Pancreas (tissue), 10 donors: ENCODE measurements at regions not wholly inside any gene's neighbourhood (a gene's known extent, or its start where the extent isn't known, plus 50 kb on each side); places are given as distances from the start of the nearest gene placed in this dataset.

Experiments used
- ATAC-seq, 4 donors: fragments of 200-7000 bp; cut with Tn5 transposase; one replicate each; pipeline versions ENCODE4 v1.8.0 to v1.9.1; 2020; ENCODE audit warnings: mild to moderate bottlenecking in 4 of 4, moderate library complexity in 4 of 4
- DNase-seq, 6 donors: peaks; one replicate each; pipeline ENCODE4 v3.0.0-alpha.2; 2020
- FAIRE-seq: peaks from 2 replicates; lab custom pipeline; 2012; peaks lifted over from hg19 to GRCh38; lab: Jason Lieb, UNC
- H3K27ac ChIP-seq, 4 donors: fragments of 200-600 bp; sonication (generic); 1 replicate in 3 of 4; 2 replicates in 1 of 4; pipeline versions ENCODE4 v1.5.0 to v1.8.0; 2020
- H3K27me3 ChIP-seq, 4 donors: fragments of 200-600 bp; one replicate each; pipeline ENCODE4 v1.8.0; 2021
- H3K36me3 ChIP-seq, 3 donors: fragments of 200-600 bp; sonication (generic) in 1 of 3; one replicate each; pipeline versions ENCODE4 v1.5.0 to v1.8.0; 2020 to 2021
- H3K4me1 ChIP-seq, 3 donors: fragments of 200-600 bp; one replicate each; pipeline ENCODE4 v1.8.0; 2021
- H3K4me3 ChIP-seq, 4 donors: fragments of 200-600 bp; sonication (generic) in 2 of 4; one replicate each; pipeline versions ENCODE4 v1.5.0 to v1.8.0; 2020 to 2021
- H3K9me3 ChIP-seq, 4 donors: fragments of 200-600 bp; one replicate each; pipeline ENCODE4 v1.8.0; 2021
- WGBS, 2 donors: extraction: QIAGEN DNeasy Blood & Tissue Kit; methylation state at CpG; one replicate each; pipeline ENCODE4 v1.1.7; 2013; 5-methylcytosine and 5-hydroxymethylcytosine counted together
- intact Hi-C, 3 donors: fragments of 100-400 bp; cut with DNase I; formaldehyde crosslinking; loops; one replicate each; pipeline versions ENCODE4 v1.11.1 to v1.14.2; 2022
- TF ChIP-seq, protein P1 (sequence below), 4 donors: fragments of 200-600 bp; sonication (generic) in 3 of 4; IDR thresholded peaks; one replicate each; pipeline versions ENCODE4 v1.5.0 to v1.8.0; 2021; ENCODE audit warnings: antibody characterized with exemption in 4 of 4
- donor health status: healthy with polysubstance abuse.
- donor health status: DM: no; HTN: no; CAD: no; lungs with moderate emphysema.
- donor health status: DM: no; HTN: no; CAD: no.
- donor health status: control.
- donor health status: control.
- donor health status: Bipolar disorder and iron deficiency.
- donor health status: DM: yes; HTN: yes; CAD: no.
- donor health status: DM: no; HTN: no; CAD: no.
- donor health status: DM: no; HTN: no; CAD: no.
- donor health status: DM: yes; HTN: yes; CAD: no.

DNA sequence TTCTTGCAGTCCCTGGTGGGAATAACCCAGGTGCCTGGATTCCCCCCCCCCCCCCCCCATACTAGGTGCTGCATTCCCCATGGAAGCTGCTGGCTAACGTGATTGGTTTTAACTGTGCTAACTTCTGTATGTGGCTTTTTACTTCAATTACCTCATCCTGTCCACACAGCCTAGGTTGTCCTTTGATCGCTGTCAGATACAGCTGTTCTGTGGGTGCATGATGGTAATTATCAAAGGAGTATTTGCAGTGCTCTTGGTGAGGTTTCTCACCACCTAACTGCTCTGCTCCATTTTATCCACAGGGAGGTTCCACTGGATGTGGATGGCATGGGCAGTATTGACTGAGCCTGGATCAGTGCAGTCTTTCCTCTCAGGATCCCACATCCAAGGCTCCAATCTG lies 93.0 kb downstream of the ZNF518B start:
- 55 to 62% methylated on average over 2 of the region's 2 CpGs for WGBS, 2 donors
- intact Hi-C loops = no loop called here
- no peak overlapping the region for H3K4me3 ChIP-seq
- DNase-seq (no peak), FAIRE-seq (no peak), ATAC-seq (no peak)
- no peaks in the 10 kb centered on the region for H3K9me3 ChIP-seq
- TF ChIP-seq, protein P1, sequence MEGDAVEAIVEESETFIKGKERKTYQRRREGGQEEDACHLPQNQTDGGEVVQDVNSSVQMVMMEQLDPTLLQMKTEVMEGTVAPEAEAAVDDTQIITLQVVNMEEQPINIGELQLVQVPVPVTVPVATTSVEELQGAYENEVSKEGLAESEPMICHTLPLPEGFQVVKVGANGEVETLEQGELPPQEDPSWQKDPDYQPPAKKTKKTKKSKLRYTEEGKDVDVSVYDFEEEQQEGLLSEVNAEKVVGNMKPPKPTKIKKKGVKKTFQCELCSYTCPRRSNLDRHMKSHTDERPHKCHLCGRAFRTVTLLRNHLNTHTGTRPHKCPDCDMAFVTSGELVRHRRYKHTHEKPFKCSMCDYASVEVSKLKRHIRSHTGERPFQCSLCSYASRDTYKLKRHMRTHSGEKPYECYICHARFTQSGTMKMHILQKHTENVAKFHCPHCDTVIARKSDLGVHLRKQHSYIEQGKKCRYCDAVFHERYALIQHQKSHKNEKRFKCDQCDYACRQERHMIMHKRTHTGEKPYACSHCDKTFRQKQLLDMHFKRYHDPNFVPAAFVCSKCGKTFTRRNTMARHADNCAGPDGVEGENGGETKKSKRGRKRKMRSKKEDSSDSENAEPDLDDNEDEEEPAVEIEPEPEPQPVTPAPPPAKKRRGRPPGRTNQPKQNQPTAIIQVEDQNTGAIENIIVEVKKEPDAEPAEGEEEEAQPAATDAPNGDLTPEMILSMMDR (IDR thresholded peaks at IDR 0.05) = no peak
- H3K27ac ChIP-seq = no peak overlapping the region
- H3K36me3 ChIP-seq = no peaks in the 10 kb centered on the region
- H3K4me1 ChIP-seq = no peaks in the 10 kb centered on the region
- H3K27me3 ChIP-seq = no peaks in the 10 kb centered on the region

DNA sequence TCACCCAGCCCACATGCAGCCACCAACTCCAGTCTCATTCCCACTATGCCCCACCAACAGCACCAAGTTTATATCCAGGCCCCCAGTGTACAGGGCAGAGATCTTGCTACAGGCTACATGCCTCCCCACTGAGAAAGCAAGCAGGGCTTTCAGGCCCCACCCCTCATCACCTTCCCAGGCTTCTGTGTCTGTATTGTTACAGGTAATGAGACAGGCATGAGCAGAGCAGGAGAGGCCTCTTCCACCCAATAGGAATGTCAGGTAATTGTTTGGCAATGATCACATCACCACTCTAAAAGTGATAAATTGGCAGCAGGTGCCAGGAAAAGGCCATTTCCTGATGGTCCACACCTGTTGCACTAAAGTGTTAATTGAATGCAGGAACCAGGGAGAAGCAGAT lies 102.5 kb downstream of the ZNF518B start:
- DNase-seq = no peak
- no peak overlapping the region for H3K27ac ChIP-seq
- no peaks in the 10 kb centered on the region for H3K4me1 ChIP-seq
- no peaks in the 10 kb centered on the region for H3K36me3 ChIP-seq
- intact Hi-C loops = no loop called here
- TF ChIP-seq, protein P1 (IDR thresholded peaks at IDR 0.05) = no peak
- no peaks in the 10 kb centered on the region for H3K27me3 ChIP-seq
- FAIRE-seq = no peak
- H3K4me3 ChIP-seq = no peak overlapping the region
- no peaks in the 10 kb centered on the region for H3K9me3 ChIP-seq
- no peak for ATAC-seq

DNA sequence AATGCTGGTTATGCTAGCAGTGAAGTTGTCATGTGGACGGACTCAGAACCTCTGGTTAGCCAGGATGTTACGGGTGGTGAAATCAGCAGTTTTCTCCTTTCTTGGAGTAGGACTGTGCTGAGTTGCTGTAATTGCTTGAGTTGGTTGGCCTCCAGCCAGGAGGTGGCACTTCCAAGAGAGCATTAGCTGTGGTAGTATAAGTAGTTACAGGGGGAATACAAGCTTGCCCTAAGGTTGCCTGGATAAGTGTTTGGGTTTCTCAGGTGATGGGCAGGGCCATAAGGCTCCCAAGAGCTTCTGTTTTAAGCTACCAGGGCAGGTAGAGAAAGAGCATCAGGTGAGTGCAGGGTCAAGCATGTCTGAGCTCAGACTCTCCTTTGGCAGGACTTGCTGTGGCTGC lies 103.0 kb downstream of the ZNF518B start:
- WGBS, 2 donors = 74 to 86% methylated on average over 2 of the region's 2 CpGs
- DNase-seq = no peak
- no peaks in the 10 kb centered on the region for H3K27me3 ChIP-seq
- H3K4me3 ChIP-seq = no peak overlapping the region
- intact Hi-C loops = no loop called here
- TF ChIP-seq, protein P1 (IDR thresholded peaks at IDR 0.05) = no peak
- no peaks in the 10 kb centered on the region for H3K9me3 ChIP-seq
- H3K27ac ChIP-seq = no peak overlapping the region
- FAIRE-seq = no peak
- no peaks in the 10 kb centered on the region for H3K4me1 ChIP-seq
- ATAC-seq = no peak
- no peaks in the 10 kb centered on the region for H3K36me3 ChIP-seq

DNA sequence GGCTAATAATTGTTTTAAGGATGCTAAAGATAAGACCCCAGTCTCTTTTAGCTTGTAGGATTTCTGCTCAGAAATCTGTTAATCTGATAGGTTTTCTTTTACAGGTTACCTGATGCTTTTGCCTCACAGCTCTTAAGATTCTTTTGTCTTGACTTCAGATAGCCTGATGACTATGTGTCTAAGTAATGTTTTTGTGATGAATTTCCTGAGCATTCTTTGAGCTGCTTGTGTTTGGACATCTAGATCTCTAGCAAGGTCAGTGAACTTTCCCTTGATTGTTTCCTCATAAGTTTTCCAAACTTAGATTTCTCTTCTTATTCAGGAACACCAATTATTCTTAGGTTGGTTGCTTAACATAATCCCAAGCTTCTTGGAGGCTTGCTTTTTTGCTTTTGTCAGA lies 104.1 kb downstream of the ZNF518B start:
- TF ChIP-seq, protein P1 (IDR thresholded peaks at IDR 0.05) = no peak
- H3K9me3 ChIP-seq = no peaks in the 10 kb centered on the region
- H3K27me3 ChIP-seq = no peaks in the 10 kb centered on the region
- FAIRE-seq = no peak
- no peak overlapping the region for H3K27ac ChIP-seq
- no peaks in the 10 kb centered on the region for H3K36me3 ChIP-seq
- no peak for ATAC-seq
- H3K4me1 ChIP-seq = no peaks in the 10 kb centered on the region
- no peak overlapping the region for H3K4me3 ChIP-seq
- no peak for DNase-seq
- intact Hi-C loops = no loop called here

DNA sequence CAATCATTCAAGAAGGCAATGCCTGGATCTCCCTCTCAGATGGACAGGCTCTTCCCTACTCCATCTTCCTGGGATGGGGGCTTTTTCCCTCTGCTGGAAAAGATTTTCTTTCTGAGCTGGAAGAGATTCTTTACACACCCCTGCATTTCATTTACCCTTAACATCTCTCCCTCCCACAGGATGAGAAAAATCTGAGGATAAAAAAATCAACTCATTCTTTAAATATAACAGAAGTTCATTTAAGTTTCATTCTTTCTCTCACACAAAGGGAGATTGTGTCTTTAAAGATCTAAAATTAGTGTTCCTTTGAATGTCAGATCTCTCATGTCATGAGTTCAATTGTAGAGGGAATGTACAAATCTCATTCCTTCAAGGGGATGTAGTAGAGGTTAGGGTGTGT lies 109.0 kb downstream of the ZNF518B start:
- no peaks in the 10 kb centered on the region for H3K4me1 ChIP-seq
- TF ChIP-seq, protein P1 (IDR thresholded peaks at IDR 0.05) = no peak
- DNase-seq = no peak
- FAIRE-seq = no peak
- no peaks in the 10 kb centered on the region for H3K9me3 ChIP-seq
- no peak overlapping the region for H3K27ac ChIP-seq
- no peaks in the 10 kb centered on the region for H3K27me3 ChIP-seq
- H3K4me3 ChIP-seq = no peak overlapping the region
- no peak for ATAC-seq
- intact Hi-C loops = no loop called here
- H3K36me3 ChIP-seq = no peaks in the 10 kb centered on the region
